GM12878 (cell line): ENCODE measurements at regions not wholly inside any gene's neighbourhood (a gene's known extent, or its start where the extent isn't known, plus 50 kb on each side); places are given as distances from the start of the nearest gene placed in this dataset.

Experiments used
- ATAC-seq: fragments of 200-7000 bp; cut with Tn5 transposase; 3 replicates; pipeline ENCODE4 v1.9.1; 2020; ENCODE audit warnings: mild to moderate bottlenecking, moderate library complexity
- BruUV-seq: library from RNA; stranded (reverse); fragments of 400-500 nt; replicated peaks from 2 replicates; lab custom pipeline; 2021; lab: Mats Ljungman, UMichigan
- CTCF ChIA-PET: fragments of 300-600 bp; sonication (Branson Sonifier 250); formaldehyde crosslinking; extraction: SDS; loops from one replicate; lab custom pipeline; 2021; ENCODE audit warnings: inconsistent platforms; lab: Yijun Ruan, JAX
- POLR2A ChIA-PET: fragments of 350-600 bp; formaldehyde crosslinking; extraction: SDS; loops from one replicate; lab custom pipeline; 2021; ENCODE audit warnings: inconsistent platforms; lab: Charles Lee
- RAD21 ChIA-PET: fragments of 300-600 bp; sonication (Branson Sonifier 250); formaldehyde crosslinking; loops from one replicate; lab custom pipeline; 2023; ENCODE audit warnings: antibody characterized with exemption; ENCODE audit not compliant: unreplicated experiment; lab: Charles Lee
- SMC1A ChIA-PET: fragments of 300-600 bp; sonication (Branson Sonifier 250); formaldehyde crosslinking; loops from one replicate; lab custom pipeline; 2023; ENCODE audit not compliant: unreplicated experiment, uncharacterized antibody; lab: Charles Lee
- DNase-seq: peaks from one replicate; pipeline ENCODE4 v3.0.0-alpha.2; 2011; ENCODE audit warnings: low read depth, low spot score
- FAIRE-seq: peaks from 3 replicates; lab custom pipeline; 2011; peaks lifted over from hg19 to GRCh38; lab: Jason Lieb, UNC
- H2AFZ ChIP-seq: 2 replicates; pipeline ENCODE4 v1.6.0; 2011; ENCODE audit warnings: low read depth, low read length, control low read depth; ENCODE audit not compliant: control insufficient read depth
- H3K27ac ChIP-seq: 2 replicates; pipeline ENCODE4 v1.5.1; 2011; ENCODE audit warnings: control low read depth; ENCODE audit not compliant: control insufficient read depth, insufficient read depth
- H3K27me3 ChIP-seq, 2 experiments: replicated peaks in 1 of 2; 2 replicates each; pipeline versions ENCODE4 v1.6.0 to v1.6.1; 2011; ENCODE audit warnings: low read length in 1 of 2; ENCODE audit not compliant: control insufficient read depth in 2 of 2, insufficient read depth in 2 of 2
- H3K36me3 ChIP-seq, 2 experiments: 2 replicates each; pipeline ENCODE4 v1.5.1; 2011; ENCODE audit warnings: low read length in 1 of 2; ENCODE audit not compliant: control insufficient read depth in 2 of 2, insufficient read depth in 2 of 2
- H3K4me1 ChIP-seq: 2 replicates; pipeline ENCODE4 v1.6.1; 2011; ENCODE audit warnings: mild to moderate bottlenecking, low read length, moderate library complexity, mixed read lengths; ENCODE audit not compliant: control insufficient read depth, insufficient read depth
- H3K4me2 ChIP-seq: 2 replicates; pipeline ENCODE4 v1.6.0; 2011; ENCODE audit warnings: control low read depth; ENCODE audit not compliant: control insufficient read depth, insufficient read depth
- H3K4me3 ChIP-seq: fragments of 200-600 bp; sonication (generic); 2 replicates; pipeline ENCODE4 v1.5.1; 2016
- H3K79me2 ChIP-seq: 2 replicates; pipeline ENCODE4 v1.6.0; 2011; ENCODE audit warnings: low read length; ENCODE audit not compliant: control insufficient read depth, insufficient read depth
- H3K9ac ChIP-seq: 2 replicates; pipeline ENCODE4 v1.8.0; 2011; ENCODE audit warnings: low read length, control low read depth, mixed read lengths; ENCODE audit not compliant: control insufficient read depth, insufficient read depth
- H3K9me3 ChIP-seq: replicated peaks from 3 replicates; pipeline ENCODE4 v1.5.1; 2011; ENCODE audit warnings: mild to moderate bottlenecking, low read length; ENCODE audit not compliant: control insufficient read depth, insufficient read depth
- H4K20me1 ChIP-seq: 2 replicates; pipeline ENCODE4 v1.6.0; 2011; ENCODE audit not compliant: control insufficient read depth, insufficient read depth
- MAX ChIP-seq: IDR thresholded peaks from 2 replicates; pipeline ENCODE4 v1.6.1; 2012; ENCODE audit warnings: low read depth, low read length, improper control_type of control experiment
- MXI1 ChIP-seq: fragments of 150-350 bp; IDR thresholded peaks from 2 replicates; pipeline ENCODE4 v1.6.1; 2011; ENCODE audit warnings: low read depth, mild to moderate bottlenecking, inconsistent platforms, low read length, improper control_type of control experiment
- NBN ChIP-seq: fragments of 450-650 bp; IDR thresholded peaks from 2 replicates; pipeline ENCODE4 v1.6.1; 2016
- NKRF ChIP-seq: fragments of 450-650 bp; conservative IDR thresholded peaks from 2 replicates; pipeline ENCODE4 v1.6.1; 2017; ENCODE audit warnings: mild to moderate bottlenecking, moderate library complexity
- NR2C1 ChIP-seq: fragments of 450-650 bp; IDR thresholded peaks from 2 replicates; pipeline ENCODE4 v1.6.1; 2017; ENCODE audit warnings: antibody characterized with exemption, mild to moderate bottlenecking, moderate library complexity
- PAX8 ChIP-seq: fragments of 450-650 bp; IDR thresholded peaks from 2 replicates; pipeline ENCODE4 v1.6.1; 2017; ENCODE audit warnings: mild to moderate bottlenecking, moderate library complexity
- POLR2A ChIP-seq: IDR thresholded peaks from 2 replicates; pipeline ENCODE4 v1.6.1; 2011; ENCODE audit warnings: low read depth, mild to moderate bottlenecking, low read length
- SREBF1 ChIP-seq: IDR thresholded peaks from 2 replicates; pipeline ENCODE4 v1.6.1; 2012; ENCODE audit warnings: mild to moderate bottlenecking, low read length
- SRF ChIP-seq, 2 experiments: IDR thresholded peaks; 2 replicates each; pipeline ENCODE4 v1.6.1; 2011; ENCODE audit warnings: low read depth in 2 of 2, low read length in 2 of 2, mild to moderate bottlenecking in 1 of 2, moderate library complexity in 1 of 2
- ZBED1 ChIP-seq: IDR thresholded peaks from 2 replicates; pipeline ENCODE4 v1.6.1; 2016; ENCODE audit warnings: borderline replicate concordance
- WGBS: methylation state at CpG from one replicate; pipeline ENCODE4 v1.1.6; 2016; ENCODE audit warnings: low lambda C conversion rate; ENCODE audit not compliant: insufficient replicate concordance, insufficient coverage; ENCODE audit errors: missing lambda C conversion rate; 5-methylcytosine and 5-hydroxymethylcytosine counted together
- in situ Hi-C: fragments of 300-500 bp; cut with MboI; formaldehyde crosslinking; loops from 9 replicates; pipeline ENCODE4 v1.14.3; 2018; ENCODE audit warnings: mixed read lengths
- intact Hi-C: fragments of 100-400 bp; cut with micrococcal nuclease; formaldehyde crosslinking; loops from one replicate; pipeline ENCODE4 v1.14.2; 2022; ENCODE audit not compliant: unreplicated experiment
- TF ChIP-seq, protein P1 (sequence below): fragments of 450-650 bp; IDR thresholded peaks from 2 replicates; pipeline ENCODE4 v1.6.1; 2017; ENCODE audit warnings: mild to moderate bottlenecking

GRCh38 chr11:69396948-69397307 lies 84.5 kb upstream of the LINC01488 start (continued):
- no peak for TF ChIP-seq POLR2A
- no peak for TF ChIP-seq NKRF
- no peak for TF ChIP-seq NR2C1
- no peak for TF ChIP-seq NBN
- no peak for TF ChIP-seq SRF (IDR thresholded peaks at IDR 0.05; ENCODE audit: low read depth in 2 of 2, low read length in 2 of 2)

DNA sequence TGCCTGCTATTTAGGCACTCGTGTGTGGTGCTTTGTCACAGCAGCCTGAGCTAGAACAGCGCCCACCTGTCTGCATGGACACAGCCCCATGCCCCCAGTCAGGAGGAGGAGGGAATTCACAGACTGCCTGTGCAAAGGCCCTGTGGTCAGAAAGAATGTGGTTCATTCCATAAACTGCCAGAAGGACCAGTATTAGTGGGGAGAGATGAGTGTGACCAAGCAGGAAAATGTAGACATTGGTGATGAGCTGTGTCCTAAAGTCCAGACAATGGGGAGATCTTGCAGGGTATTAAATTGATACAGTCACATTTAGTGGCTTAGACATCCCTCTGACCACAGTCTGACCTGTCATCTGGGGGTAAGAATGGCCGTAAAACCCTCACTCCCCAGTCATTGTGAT lies 83.7 kb upstream of the LINC01488 start:
- CTCF ChIA-PET, result no interaction called here
- SMC1A ChIA-PET, result no interaction called here
- no peak overlapping the region for H3K27ac ChIP-seq
- FAIRE-seq (no peak), DNase-seq (no peak), ATAC-seq (no peak)
- intact Hi-C loops, result no loop called here
- peaks cover 3% of the 10 kb centered on the region; the same call in 2 of the 3 replicates for H3K9me3 ChIP-seq
- no peaks in the 10 kb centered on the region for H3K27me3 ChIP-seq
- no peaks in the 10 kb centered on the region for H3K36me3 ChIP-seq
- peaks cover 10% of the 10 kb centered on the region for H3K4me1 ChIP-seq
- RAD21 ChIA-PET, result no interaction called here
- TF ChIP-seq MXI1, result no peak
- TF ChIP-seq SREBF1, result no peak
- TF ChIP-seq ZBED1, result no peak
- TF ChIP-seq MAX, result no peak
- TF ChIP-seq, protein P1, sequence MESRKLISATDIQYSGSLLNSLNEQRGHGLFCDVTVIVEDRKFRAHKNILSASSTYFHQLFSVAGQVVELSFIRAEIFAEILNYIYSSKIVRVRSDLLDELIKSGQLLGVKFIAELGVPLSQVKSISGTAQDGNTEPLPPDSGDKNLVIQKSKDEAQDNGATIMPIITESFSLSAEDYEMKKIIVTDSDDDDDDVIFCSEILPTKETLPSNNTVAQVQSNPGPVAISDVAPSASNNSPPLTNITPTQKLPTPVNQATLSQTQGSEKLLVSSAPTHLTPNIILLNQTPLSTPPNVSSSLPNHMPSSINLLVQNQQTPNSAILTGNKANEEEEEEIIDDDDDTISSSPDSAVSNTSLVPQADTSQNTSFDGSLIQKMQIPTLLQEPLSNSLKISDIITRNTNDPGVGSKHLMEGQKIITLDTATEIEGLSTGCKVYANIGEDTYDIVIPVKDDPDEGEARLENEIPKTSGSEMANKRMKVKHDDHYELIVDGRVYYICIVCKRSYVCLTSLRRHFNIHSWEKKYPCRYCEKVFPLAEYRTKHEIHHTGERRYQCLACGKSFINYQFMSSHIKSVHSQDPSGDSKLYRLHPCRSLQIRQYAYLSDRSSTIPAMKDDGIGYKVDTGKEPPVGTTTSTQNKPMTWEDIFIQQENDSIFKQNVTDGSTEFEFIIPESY, result no peak
- no peak for TF ChIP-seq PAX8
- in situ Hi-C loops, result no loop called here
- H4K20me1 ChIP-seq, result peaks cover 2% of the 10 kb centered on the region; the same call in 1 of the 2 replicates
- H3K4me3 ChIP-seq, result no peak overlapping the region
- WGBS, result 24% methylated on average over 3 of the region's 3 CpGs
- POLR2A ChIA-PET, result no interaction called here
- no TSS peak for BruUV-seq
- no peak overlapping the region for H3K4me2 ChIP-seq
- no peak overlapping the region for H2AFZ ChIP-seq
- no peak overlapping the region for H3K9ac ChIP-seq
- no peaks in the 10 kb centered on the region for H3K79me2 ChIP-seq
